HG03439 (cell line): ENCODE measurements at regions not wholly inside any gene's neighbourhood (a gene's known extent, or its start where the extent isn't known, plus 50 kb on each side); places are given as distances from the start of the nearest gene placed in this dataset.

Experiments
- ATAC-seq: cut with Tn5 transposase; IDR thresholded peaks from one replicate; pipeline ENCODE4 v1.9.1; 2021; ENCODE audit warnings: mild to moderate bottlenecking, moderate library complexity; ENCODE audit not compliant: unreplicated experiment

GRCh38 chr16:85479972-85480726 is 133.0 kb upstream of the GSE1 start:
- no peak for ATAC-seq

- no peak for ATAC-seq
Observed at GRCh38 chr16:85480727-85481101, 132.4 kb upstream of the GSE1 start.

GRCh38 chr16:85481206-85481605 is 131.9 kb upstream of the GSE1 start:
- no peak for ATAC-seq

GRCh38 chr16:85481738-85482137 is 131.4 kb upstream of the GSE1 start:
- no peak for ATAC-seq

- ATAC-seq: no peak
Observed at GRCh38 chr16:85483424-85483823, 129.7 kb upstream of the GSE1 start.

- ATAC-seq: no peak
Observed at GRCh38 chr16:85484347-85485300, 128.5 kb upstream of the GSE1 start.

- no peak for ATAC-seq
Observed at GRCh38 chr16:85485379-85485778, 127.7 kb upstream of the GSE1 start.

- ATAC-seq: no peak
Observed at GRCh38 chr16:85486256-85486915, 126.7 kb upstream of the GSE1 start.

GRCh38 chr16:85488414-85488813 is 124.7 kb upstream of the GSE1 start:
- no peak for ATAC-seq

- no peak for ATAC-seq
Observed at GRCh38 chr16:85490407-85491057, 122.6 kb upstream of the GSE1 start.

- no peak for ATAC-seq
Observed at GRCh38 chr16:85491058-85491771, 121.9 kb upstream of the GSE1 start.

GRCh38 chr16:85491798-85492294 is 121.3 kb upstream of the GSE1 start:
- ATAC-seq: no peak

- ATAC-seq: no peak
Observed at GRCh38 chr16:85492295-85492864, 120.7 kb upstream of the GSE1 start.

- ATAC-seq: no peak
Observed at GRCh38 chr16:85494315-85494714, 118.8 kb upstream of the GSE1 start.

GRCh38 chr16:85495259-85495658 is 117.9 kb upstream of the GSE1 start:
- ATAC-seq: no peak

- ATAC-seq: no peak
Observed at GRCh38 chr16:85495823-85496538, 117.1 kb upstream of the GSE1 start.

GRCh38 chr16:85497622-85498314 is 115.4 kb upstream of the GSE1 start:
- no peak for ATAC-seq

GRCh38 chr16:85498607-85499006 is 114.5 kb upstream of the GSE1 start:
- ATAC-seq: peak; percentile 55

GRCh38 chr16:85500220-85500619 is 112.9 kb upstream of the GSE1 start:
- no peak for ATAC-seq
